OCI-LY3 (cell line): ENCODE measurements at regions not wholly inside any gene's neighbourhood (a gene's known extent, or its start where the extent isn't known, plus 50 kb on each side); places are given as distances from the start of the nearest gene placed in this dataset.

Experiments
- H2AFZ ChIP-seq: fragments of 200-600, 300-600 bp; shearing (Covaris generic); 2 replicates; pipeline ENCODE4 v1.6.0; 2014; ENCODE audit warnings: antibody characterized with exemption, low read depth, low read length
- H3K27ac ChIP-seq: fragments of 200-600, 300-600 bp; sonication (generic); 2 replicates; pipeline ENCODE4 v1.5.1; 2014; ENCODE audit warnings: mild to moderate bottlenecking, low read length, moderate library complexity, mixed read lengths
- H3K27me3 ChIP-seq: fragments of 200-600, 300-600 bp; sonication (generic); 2 replicates; pipeline ENCODE4 v1.6.1; 2014; ENCODE audit warnings: low read depth, low read length, mixed read lengths
- H3K36me3 ChIP-seq: fragments of 200-600, 300-600 bp; sonication (generic); replicated peaks from 2 replicates; pipeline ENCODE3; 2014; ENCODE audit warnings: low read depth, low read length, mixed read lengths
- H3K4me1 ChIP-seq: fragments of 300-600, 200-600 bp; sonication (generic); 2 replicates; pipeline ENCODE4 v1.6.1; 2014; ENCODE audit warnings: low read length, mixed read lengths
- H3K4me2 ChIP-seq: fragments of 200-600, 300-600 bp; sonication (generic); 2 replicates; pipeline ENCODE4 v1.6.1; 2014; ENCODE audit warnings: low read length, mixed read lengths
- H3K4me3 ChIP-seq: fragments of 300-600, 200-600 bp; sonication (generic); 2 replicates; pipeline ENCODE4 v1.5.1; 2014; ENCODE audit warnings: antibody characterized with exemption, mild to moderate bottlenecking, low read length, moderate library complexity
- H3K79me2 ChIP-seq: fragments of 300-600, 200-600 bp; shearing (Covaris generic); 2 replicates; pipeline ENCODE4 v1.6.1; 2014; ENCODE audit warnings: mild to moderate bottlenecking, low read length, mixed read lengths
- H3K9ac ChIP-seq: fragments of 300-600, 200-600 bp; shearing (Covaris generic); 2 replicates; pipeline ENCODE4 v1.6.0; 2014; ENCODE audit warnings: mild to moderate bottlenecking, low read length, moderate library complexity
- H3K9me3 ChIP-seq: fragments of 200-600, 300-600 bp; shearing (Covaris generic); 2 replicates; pipeline ENCODE4 v1.6.1; 2014; ENCODE audit warnings: low read length, mixed read lengths; ENCODE audit not compliant: insufficient read depth
- H4K20me1 ChIP-seq: fragments of 200-600, 300-600 bp; sonication (generic); 2 replicates; pipeline ENCODE4 v1.6.1; 2016; ENCODE audit warnings: low read length, mixed read lengths; ENCODE audit not compliant: insufficient read depth
- CTCF ChIP-seq: fragments of 200-600, 300-600 bp; sonication (generic); IDR thresholded peaks from 2 replicates; pipeline ENCODE4 v1.5.1; 2014; ENCODE audit warnings: antibody characterized with exemption, low read length, low read depth
- EZH2phosphoT487 ChIP-seq: fragments of 200-600 bp; shearing (Covaris generic); IDR thresholded peaks from 2 replicates; pipeline ENCODE4 v1.6.1; 2018; ENCODE audit warnings: antibody characterized with exemption, mixed run types, low read depth

DNA sequence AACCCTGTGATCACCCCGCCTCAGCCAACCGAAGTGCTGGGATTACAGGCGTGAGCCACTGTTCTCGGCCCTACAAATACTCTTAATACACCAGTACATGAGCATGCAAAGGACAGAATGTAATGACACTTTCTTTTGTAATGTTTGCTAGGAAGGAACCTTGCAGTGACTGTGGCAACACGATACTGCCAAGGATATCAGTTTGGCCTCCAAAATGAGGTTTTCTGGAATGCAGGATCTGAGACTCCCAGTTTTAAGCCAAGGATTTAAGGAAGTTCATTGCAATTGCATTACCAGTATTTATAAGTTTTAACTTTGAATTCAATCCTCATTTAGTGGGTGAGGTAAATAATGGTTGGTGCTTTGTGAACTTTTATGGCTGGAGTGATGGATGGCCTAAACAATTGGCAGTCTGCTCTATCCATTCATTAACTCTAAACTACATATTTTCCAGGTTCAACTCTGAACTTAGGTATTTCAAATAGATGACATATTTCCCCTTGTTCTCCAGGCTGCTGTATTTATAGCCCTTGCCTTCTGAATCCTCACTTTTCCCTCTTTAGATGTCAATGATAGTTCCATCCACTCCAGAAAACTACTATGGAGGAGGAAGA, 330.3 kb downstream of the C11orf87 start:
- H3K4me1 ChIP-seq: no peaks in the 10 kb centered on the region
- no peaks in the 10 kb centered on the region for H3K79me2 ChIP-seq
- no peak overlapping the region for H3K27ac ChIP-seq
- H4K20me1 ChIP-seq: no peaks in the 10 kb centered on the region
- peaks cover 12% of the 10 kb centered on the region; the same call in 1 of the 2 replicates for H3K27me3 ChIP-seq
- no peaks in the 10 kb centered on the region for H3K36me3 ChIP-seq
- TF ChIP-seq EZH2phosphoT487 (no peak), CTCF (no peak)
- no peak overlapping the region for H2AFZ ChIP-seq
- H3K4me2 ChIP-seq: no peak overlapping the region
- H3K9ac ChIP-seq: no peak overlapping the region
- H3K9me3 ChIP-seq: no peaks in the 10 kb centered on the region
- no peak overlapping the region for H3K4me3 ChIP-seq

DNA sequence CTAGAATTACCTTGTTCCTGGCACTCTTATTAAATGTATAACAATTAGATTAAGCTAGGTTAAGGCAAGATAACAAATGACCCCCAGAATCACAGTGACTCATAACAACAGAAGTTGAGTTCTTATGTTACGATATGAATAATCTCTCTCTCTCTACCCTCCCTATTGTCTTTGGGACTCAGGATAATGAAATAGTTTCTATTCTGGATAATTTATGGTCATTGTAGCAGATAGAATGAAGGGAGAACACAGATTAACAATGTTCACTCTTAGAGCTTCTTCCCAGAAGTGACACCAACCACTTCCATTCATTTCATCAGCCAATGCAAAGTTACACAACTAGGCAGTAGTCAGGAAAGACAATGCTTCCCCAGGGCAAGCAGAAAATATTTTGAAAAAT, 334.5 kb downstream of the C11orf87 start:
- no peaks in the 10 kb centered on the region for H3K9me3 ChIP-seq
- H3K4me3 ChIP-seq: no peak overlapping the region
- H4K20me1 ChIP-seq: no peaks in the 10 kb centered on the region
- no peak overlapping the region for H3K9ac ChIP-seq
- H3K4me1 ChIP-seq: no peaks in the 10 kb centered on the region
- H3K79me2 ChIP-seq: no peaks in the 10 kb centered on the region
- no peak overlapping the region for H2AFZ ChIP-seq
- no peaks in the 10 kb centered on the region for H3K36me3 ChIP-seq
- H3K27me3 ChIP-seq: peaks cover 3% of the 10 kb centered on the region; the same call in 1 of the 2 replicates
- no peak overlapping the region for H3K4me2 ChIP-seq
- H3K27ac ChIP-seq: no peak overlapping the region
- TF ChIP-seq CTCF: no peak
- no peak for TF ChIP-seq EZH2phosphoT487

DNA sequence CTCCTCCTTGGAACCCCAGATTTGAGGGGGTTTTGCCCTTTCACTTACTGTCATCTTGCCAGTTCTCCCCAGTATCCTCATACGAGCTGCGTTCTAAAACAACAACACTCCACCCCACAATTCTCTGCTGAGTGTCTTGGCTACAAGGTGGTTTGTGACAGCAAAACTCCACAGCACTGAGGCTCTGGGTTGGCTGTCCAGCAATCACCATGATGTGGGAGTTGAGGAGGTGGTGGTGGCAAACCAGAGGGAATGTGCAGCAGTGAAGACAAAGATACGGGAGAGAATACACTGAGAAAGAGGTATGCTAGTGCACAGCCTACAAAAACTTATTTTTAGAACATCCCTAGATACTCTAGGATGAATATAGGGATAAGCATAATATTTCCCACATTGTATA, 335.0 kb downstream of the C11orf87 start:
- Histone ChIP-seq H3K27me3 (peaks cover 3% of the 10 kb centered on the region; the same call in 1 of the 2 replicates), H3K4me2 (no peak overlapping the region), H3K9me3 (no peaks in the 10 kb centered on the region), H3K27ac (no peak overlapping the region), H3K9ac (no peak overlapping the region), H2AFZ (no peak overlapping the region), H3K4me1 (no peaks in the 10 kb centered on the region), H3K4me3 (no peak overlapping the region), H3K79me2 (no peaks in the 10 kb centered on the region), H4K20me1 (no peaks in the 10 kb centered on the region), H3K36me3 (no peaks in the 10 kb centered on the region)
- TF ChIP-seq CTCF (no peak), EZH2phosphoT487 (no peak)

DNA sequence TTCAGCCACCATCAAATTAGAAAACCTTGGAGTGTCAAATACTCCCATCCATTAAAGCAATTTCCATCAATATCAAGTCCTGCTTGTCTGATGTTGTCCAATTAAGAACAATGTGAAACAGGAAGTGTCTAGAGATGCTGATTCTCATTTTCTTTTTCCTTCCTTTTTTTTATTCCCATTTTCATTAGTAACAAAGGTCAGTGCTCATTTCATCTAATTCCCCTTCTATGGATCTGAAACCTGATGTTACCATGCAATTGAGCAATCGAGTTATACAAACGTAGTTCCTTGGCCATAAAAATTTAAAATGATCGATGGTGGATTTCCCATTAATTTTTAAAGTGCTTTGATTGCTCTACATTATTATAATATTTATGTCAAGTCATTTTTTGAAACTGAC, 330.6 kb upstream of the ZC3H12C start:
- no peaks in the 10 kb centered on the region for H3K9me3 ChIP-seq
- H3K27me3 ChIP-seq: peaks cover under 1% of the 10 kb centered on the region; the same call in 1 of the 2 replicates
- no peak overlapping the region for H3K9ac ChIP-seq
- H3K4me2 ChIP-seq: no peak overlapping the region
- H3K4me1 ChIP-seq: no peaks in the 10 kb centered on the region
- no peak overlapping the region for H2AFZ ChIP-seq
- TF ChIP-seq EZH2phosphoT487 (no peak), CTCF (no peak)
- no peaks in the 10 kb centered on the region for H3K79me2 ChIP-seq
- H3K36me3 ChIP-seq: no peaks in the 10 kb centered on the region
- no peak overlapping the region for H3K27ac ChIP-seq
- H4K20me1 ChIP-seq: no peaks in the 10 kb centered on the region
- H3K4me3 ChIP-seq: no peak overlapping the region
